GM21529 (cell line): ENCODE measurements at regions not wholly inside any gene's neighbourhood (a gene's known extent, or its start where the extent isn't known, plus 50 kb on each side); places are given as distances from the start of the nearest gene placed in this dataset.

Experiments
- ATAC-seq: cut with Tn5 transposase; IDR thresholded peaks from one replicate; pipeline ENCODE4 v1.9.1; 2021; ENCODE audit not compliant: unreplicated experiment

DNA sequence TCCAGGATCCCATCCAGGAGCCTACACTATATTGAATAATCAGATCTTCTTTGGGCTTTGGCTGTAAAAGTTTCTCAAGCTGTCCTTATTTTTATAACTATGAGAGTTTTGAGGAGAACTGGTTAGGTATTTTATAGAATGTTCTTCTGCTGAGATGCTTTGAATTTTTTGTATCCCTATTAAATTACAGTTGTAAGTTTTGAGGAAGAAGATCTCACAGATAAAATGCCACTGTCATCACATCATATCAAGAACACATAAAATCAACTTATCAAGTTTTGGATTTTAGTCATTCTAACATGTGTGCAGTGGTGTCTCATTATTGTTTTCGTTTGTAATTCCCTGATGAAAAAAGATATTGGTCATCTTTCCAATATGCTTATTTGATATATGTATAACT, 260.2 kb upstream of the COL3A1 start:
- ATAC-seq, result no peak

DNA sequence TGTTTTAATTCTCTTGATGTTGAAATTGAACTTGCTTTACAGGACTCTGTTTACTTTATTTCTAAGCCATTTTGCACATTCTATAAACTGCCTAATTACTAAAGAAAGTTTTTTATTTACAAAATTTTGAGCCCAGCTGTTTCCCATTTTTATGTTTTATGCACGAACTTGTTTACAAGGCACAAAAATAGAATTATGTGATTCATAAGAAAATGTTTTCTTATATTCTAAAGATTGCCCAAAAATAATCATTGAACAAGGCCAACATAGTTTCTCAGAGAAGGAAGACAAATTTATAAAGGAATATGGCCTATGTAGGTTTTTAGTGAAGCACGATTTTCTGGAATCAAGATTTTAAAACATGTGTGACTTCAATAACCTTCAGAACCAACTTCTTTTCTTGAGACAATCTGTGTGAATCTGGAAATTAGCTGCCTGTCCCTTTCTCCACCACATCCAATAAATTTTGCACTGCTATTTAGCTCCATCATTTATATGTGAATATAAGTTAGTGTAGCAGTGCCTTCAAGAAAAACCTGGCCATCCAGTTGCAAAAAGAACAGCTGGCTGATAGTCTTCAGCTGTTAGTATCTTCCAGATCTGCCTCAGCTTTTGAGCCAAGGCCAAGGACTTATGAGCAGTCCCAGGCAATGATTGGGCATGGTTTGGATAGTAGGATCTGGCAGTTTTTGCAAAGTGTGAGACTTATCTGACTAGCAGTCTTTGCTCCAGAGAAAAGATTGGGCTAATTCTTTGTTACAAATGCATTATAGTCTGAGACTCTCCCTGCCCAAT, 253.2 kb upstream of the COL3A1 start:
- no peak for ATAC-seq

DNA sequence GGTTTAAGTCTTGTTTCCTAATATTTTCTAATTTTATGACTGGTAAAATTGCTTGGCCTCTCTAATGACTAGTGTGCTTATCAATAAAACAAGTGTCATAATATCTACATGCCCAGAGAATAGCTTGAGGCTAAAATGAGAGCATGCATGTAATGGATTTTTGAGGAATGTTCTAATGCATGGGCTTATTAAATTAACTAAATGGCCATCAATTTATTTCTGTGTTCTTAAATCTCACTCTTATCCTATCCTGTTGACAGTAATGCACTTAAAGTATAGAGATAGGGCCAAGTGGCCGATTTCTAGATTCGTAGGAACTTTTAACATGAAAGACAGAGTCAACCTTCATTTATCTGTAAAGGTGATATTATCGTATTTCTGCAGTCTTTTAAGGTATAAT, 252.4 kb upstream of the COL3A1 start:
- ATAC-seq, result no peak

DNA sequence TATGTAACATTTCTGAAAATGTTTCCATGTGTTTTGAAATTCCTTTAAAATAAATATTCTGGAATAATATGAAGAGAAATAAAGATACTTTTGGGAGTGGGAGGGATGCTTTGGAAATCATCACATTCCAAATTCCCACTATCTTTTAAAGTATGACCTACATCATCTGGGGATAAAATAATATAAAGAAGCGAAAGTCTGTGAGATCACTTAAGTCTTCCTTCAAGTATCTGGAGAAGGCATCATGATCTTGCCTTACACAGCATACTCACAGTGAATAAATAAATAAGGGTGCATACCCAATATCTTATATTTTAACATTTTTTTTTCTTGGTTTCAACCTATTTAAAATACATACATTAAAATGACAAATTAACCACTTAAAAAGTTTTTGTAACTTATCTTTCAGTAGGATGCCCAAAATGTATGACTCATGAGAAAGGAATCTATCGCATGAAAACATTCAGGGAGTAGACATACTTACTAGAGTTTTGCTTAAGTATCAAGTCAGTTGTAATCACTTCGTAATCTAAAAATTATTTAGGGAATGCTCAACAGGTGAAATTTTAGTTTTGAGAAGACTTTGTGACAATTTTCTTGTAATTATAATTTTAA, 248.3 kb upstream of the COL3A1 start:
- ATAC-seq, result no peak

DNA sequence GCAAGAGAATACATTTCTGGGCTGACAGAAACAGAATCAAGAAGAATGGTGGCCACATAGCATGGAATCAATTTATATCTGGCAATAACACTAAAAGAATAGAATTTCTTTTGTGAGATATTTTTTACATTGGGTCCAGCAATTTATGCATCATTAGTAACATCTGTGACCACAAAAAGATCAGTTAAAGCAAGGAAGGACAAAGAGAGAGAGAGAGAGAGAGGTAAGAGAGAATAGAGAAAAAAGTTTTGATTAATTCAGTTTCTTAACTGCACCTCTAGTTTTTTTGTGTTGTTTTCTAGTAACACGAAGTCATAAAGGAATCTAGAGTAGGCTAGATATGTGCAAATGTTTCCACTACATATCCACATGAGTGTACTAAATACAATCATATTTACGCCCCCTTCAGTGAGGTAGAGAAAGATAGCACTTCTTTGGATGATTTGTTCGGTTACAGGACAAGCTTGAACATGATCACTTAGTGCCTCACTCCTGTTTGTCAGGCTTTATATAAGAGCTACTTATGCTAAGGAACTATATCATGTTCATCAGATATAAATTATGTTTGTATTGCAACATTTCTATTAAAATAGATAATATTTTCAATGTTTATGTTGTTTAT, 247.4 kb upstream of the COL3A1 start:
- ATAC-seq, result no peak

DNA sequence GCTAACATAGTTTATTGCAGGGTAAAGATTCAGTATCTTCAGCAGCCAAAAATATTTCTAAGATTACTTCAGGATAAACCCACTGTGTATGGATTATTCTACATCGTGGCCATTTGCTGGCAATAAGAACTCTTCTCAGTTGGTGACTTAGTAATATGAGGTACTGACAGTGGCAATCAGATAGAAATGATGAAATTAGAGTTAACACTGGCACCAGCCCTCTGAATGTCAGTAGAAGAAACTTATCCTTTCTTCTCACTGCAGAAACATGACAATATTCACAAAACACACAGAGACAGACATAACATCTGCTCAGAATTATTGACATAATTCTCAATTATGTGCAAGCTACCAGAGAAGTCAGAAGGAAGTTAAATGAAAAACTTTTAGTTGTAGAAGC, 246.3 kb upstream of the COL3A1 start:
- no peak for ATAC-seq

DNA sequence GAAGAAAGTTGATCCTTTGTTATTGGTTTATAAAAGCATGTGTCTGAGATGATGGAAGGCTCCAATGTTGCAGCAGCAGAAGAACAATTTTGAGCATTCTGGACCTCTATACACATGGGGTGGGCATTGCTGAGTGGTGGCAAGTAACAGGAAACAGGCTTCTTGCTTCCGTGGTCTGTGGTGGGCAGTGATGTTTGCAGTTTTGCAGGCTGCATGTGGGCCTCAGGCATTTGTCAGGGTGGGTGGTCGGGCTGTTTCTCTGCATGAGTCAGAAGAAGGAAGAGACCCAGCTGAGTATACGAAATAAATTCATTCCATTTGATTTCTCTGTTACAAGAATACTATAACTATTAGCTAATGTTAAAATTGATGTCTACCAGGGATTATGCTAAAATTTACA, 239.5 kb upstream of the COL3A1 start:
- no peak for ATAC-seq

DNA sequence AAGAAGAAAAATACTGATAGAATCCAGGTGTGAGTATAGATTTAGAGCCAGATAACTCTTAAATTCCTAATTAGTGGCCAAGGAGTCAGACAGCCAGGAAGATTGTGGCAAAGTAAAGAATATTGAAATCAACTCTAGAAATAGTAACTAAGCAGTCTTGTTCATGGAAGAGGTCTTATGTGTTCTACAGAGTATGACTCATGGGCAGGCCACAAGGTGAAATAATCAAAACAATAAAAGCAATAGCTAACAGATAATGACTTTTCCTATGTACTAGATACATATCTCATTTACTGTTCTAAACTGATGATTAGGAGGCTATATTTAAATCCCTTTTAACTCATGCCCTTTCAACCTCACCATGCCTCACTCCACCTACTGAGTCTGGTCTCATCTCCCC, 227.4 kb upstream of the COL3A1 start:
- no peak for ATAC-seq

DNA sequence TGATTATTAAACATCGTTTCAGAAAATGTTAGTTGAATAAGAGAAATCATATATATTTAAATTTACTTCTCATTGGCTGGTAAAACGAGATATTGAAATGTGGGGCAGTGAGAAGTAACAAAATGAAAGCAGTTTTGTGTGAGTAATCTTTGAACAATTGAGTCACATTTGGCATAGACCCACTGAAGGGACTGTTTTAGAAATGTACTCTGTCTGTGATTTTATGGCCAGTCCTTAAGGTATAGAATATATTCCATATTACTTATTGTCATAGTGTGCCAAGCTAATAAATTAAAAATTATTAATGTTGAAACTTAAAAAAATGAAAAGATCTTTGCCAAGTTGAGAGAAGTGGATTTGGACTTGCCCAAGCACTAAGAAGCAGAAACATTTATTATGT, 222.4 kb upstream of the COL3A1 start:
- no peak for ATAC-seq

DNA sequence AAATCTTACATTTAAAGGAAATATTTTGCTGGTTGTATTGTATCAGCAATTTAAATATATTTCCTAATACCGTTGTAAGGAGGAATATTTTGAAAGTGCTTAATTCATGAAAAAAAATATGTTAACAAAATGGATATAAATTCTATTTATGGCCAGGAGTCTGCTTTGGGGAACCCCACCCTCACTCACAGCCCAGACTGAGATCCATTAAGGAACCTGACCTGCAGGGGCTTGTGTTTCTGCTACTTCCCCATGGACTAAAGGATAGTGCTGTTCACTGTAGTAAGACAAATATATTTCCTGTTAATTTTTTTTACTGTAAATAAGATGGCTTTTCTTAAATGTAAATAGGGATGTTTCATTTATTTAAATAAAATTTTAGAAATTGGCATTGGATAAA, 221.9 kb upstream of the COL3A1 start:
- no peak for ATAC-seq

DNA sequence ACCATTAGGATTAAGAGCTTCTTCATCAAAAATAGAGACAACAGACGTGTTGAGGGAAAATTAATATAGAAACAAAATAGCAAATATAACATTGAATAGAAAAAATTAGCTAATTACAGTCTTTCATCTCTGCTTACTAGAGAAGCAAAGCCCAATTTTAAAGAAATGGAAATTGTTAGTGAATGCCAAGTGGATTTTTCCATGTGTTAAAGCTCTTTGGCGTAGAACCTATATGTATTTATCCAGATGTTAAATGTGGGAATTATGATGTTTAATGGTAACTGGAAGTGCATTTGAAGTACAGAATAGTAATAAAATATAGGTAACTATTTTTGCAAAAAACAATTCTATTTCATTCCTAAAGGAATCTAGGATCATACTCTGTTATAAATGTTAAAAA, 212.0 kb upstream of the COL3A1 start:
- no peak for ATAC-seq

DNA sequence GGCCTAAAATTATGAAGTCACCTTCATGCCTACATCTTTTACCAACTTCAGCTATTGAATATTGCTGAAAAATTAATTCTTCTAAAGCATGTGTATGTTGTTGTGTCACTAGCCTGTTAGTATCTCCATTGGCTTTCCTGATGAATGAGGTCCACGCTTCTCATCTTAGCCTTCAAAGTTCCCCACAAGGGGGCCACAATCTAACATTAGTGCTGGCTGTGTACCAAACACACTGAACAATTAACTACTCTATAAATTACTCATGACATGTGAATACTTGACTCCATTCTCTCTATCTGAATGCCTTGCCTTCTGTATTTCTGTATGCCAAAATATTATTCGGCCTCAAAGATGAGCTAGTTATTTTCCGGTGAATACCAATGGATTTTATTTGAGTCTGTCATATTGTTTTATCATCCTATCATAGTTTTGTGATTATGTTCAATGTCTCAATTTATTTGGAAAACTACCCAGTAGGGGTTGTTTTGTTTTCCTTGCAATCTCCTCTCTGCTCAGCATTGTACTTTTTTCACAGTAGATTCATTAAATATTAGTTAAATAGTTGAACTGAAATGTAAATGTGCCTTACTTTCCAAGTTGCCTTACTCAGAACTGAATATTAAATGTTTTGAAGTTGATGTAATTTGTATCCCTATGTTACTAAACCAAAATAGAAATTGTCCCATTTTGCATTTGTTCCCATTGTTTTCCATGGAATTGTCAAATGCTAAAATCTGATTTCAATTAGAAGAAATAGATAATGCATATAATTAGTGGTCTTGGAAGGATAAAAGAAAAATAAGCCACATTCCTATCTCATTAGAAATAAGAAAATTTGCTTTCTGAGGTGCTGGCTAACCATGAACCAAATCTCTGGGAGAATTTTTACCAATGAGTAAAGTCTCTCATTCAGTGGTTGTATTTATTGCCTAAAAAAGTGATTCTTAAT, 208.4 kb upstream of the COL3A1 start:
- no peak for ATAC-seq

DNA sequence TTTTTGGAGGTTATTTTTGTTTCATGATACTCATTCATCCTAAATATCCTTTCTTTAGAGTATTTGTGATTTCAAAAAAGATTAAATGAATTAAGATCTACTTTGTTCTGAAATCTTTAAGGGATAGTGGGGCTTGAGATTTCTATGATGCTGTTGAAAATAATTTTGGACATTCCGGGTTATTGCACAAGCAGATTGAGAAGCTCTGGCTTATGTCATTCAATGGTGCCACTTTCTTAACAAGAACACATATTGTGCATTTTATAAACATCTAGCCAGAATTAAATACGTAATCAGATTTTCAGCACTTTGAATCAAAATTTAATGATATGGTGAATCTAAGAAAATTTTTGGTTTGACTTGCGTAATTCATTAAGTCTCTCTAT, 207.7 kb upstream of the COL3A1 start:
- no peak for ATAC-seq

DNA sequence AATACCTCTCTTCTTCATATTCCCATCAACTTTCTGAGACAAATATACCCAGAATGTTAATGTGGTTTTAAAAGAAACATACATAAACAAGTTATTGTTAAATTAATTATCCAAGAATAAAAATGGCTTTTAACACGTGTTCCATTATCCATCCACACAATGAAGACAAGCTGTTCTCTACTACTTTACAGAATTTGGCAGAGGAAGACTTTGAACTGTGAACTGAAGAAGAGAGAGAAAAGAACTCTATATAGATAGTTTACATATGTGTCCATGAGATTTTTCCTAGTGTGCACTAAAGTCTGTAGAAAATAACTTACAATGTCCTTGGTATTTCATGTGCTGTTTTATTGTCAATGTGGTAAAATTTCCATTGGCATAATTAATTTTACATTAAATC, 207.0 kb upstream of the COL3A1 start:
- ATAC-seq, result no peak

DNA sequence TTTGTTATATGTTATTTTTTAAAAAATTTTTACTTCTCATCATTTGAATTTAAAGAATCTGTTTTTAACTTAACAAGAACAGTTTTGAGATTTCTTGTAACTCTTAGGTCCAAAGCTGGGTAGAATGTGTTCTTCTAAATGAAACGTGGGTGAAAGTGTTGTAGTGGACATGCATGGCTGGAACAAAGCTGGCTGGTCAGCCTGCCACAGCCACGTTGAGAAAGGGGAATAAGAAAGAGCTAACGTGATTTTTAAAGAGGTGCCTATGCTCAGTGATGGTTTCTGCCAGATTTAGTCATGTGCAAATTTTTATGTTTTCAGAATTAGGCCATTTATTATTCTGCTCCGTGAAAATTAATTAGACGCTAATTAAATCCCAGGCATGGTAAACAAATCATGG, 203.9 kb upstream of the COL3A1 start:
- ATAC-seq, result no peak

DNA sequence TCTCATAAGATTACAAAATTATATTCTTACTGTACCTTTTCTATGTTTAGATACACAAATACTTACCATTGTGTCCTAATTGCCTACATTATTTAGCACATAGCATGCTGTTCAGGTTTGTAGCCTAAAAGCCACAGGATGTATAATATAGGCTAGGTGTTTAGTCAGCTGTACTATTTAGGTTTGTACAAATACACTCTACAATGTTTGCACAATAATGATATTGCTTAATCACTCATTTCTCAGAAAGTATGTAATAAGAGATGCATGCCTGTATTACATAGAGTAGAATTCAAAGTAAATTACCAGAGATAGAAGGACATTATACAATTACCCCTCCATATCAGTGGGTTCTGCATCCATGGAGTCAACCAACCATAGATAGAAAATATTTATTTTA, 201.1 kb upstream of the COL3A1 start:
- ATAC-seq, result no peak

DNA sequence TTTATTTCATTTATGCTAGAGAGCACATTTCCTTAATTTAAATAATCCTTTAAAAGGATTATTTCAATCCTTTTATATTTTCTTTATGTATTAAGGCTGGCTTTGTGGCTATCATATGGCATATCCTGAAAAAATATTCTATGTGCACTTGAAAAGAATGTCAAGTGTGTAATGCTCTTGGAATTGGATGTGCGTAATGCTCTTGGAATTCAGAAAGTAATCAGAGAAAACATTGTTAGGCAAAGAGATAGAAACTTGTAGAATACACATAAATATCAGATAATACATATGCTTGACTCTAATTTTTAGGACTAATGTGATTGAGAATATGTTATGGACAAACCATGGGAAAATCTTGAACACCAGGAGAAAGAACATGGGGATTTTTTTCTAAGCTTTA, 197.5 kb upstream of the COL3A1 start:
- ATAC-seq, result no peak

DNA sequence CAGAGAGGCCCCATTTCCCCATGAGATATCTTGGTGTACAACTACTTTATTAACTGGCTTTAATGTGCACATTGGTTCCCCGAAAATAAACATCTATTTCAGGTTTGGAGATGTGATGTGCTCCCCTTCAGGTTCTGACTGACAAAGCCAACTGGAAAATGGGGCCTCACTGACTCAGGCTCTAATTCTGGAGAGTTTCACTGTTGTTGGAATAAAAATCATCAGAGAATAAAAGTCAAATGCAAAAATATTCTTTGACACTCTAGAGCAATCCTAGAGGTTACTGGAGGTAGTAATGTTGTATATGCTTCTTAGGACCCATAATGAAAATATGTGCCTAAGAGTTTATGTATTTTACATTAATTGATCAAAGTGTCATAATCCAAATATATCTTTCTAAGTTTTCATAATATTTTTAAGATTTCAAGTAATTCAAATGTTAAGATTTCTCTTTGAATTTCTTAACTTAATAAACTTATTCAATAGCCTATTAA, 189.9 kb upstream of the COL3A1 start:
- ATAC-seq, result no peak

DNA sequence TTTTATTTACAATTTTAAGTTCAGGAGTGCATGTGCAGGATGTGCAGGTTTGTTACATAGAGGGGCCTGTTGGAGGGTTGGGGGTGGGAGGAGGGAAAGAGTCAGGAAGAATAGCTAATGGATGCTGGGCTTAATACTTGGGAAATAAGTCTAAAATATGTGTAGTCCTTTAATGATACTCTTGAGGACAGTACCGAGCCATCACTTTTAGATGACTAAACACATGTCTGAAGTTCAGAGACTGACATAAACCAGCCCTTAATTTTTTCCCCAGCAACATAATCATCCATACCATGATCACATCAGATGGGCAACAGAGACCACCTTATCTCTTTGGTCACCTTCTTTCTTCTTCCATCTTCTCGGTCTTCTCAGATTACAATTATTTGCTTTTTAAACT, 189.1 kb upstream of the COL3A1 start:
- ATAC-seq, result no peak

DNA sequence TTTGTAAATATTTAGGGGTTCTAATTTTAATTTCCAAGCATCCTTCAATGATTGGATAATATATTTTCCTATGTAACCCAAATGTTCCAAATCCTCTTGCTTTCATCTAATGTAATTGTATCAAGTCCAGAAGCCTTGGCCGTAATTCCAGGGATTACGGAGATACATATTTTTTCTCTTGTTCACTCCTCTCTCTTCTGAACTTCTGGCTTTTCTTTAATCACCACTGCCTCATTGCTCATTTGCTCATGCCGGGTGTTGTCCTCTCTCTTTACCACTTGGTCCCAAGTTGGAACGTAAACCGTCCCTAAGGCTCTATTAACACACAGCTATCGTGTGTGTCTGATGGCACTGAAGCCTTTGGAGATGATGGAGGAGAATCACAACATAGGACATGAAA, 188.7 kb upstream of the COL3A1 start:
- no peak for ATAC-seq

DNA sequence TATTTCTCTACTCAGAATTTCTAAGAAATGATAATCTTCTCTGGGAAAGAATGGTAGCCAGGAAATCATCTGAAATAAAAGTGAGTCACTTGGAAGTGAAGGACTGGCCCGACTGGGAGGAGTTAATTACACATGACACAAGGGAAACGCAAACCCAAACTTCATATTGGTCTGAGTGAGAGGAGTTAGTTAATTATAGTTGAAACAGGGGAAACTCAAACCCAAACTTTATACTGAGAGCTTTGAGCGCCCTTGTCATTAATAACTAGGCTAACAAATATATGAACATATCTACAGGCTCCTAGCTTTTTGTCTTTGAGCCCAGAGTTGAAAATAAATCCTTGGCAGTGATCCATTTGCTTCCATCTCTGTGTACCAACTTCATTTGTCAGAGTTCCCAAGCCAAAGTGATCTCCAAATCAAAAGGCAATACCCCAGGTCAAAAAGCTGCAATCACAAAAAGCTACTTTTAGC, 187.8 kb upstream of the COL3A1 start:
- no peak for ATAC-seq
